ENCODE measurements at regions not wholly inside any gene's neighbourhood (a gene's known extent, or its start where the extent isn't known, plus 50 kb on each side); places are given as distances from the start of the nearest gene placed in this dataset.
"Not testable (repeated sequence)": the region's sequence is repeated elsewhere in the genome, so short reads cannot be mapped to it uniquely, and the experiment has no call there.

DNA sequence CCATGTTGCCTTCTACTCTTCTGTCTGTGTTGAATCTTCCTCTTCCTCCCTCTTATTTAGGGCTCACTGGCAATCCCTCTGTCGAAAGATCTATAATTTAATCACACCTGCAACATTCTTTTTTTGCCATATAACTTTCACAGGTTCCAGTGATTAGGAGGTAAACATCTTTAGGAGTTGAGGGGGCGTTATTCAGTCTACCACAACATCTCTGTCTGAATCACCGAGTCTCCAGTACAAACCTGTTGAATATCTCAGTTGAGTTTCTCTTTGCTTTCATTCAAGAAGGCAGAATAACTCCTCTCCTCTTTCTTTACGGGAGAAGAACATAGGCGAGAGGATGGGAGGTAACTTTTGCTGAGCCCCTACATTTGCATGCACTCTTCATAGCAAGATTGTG, 101.9 kb upstream of the CDC42BPA start:
- H3K4me3 ChIP-seq (ENCODE audit: low read depth, low read length): no peak overlapping the region
- DNase-seq (ENCODE audit: low read depth): no peak
- TF ChIP-seq, protein P1, sequence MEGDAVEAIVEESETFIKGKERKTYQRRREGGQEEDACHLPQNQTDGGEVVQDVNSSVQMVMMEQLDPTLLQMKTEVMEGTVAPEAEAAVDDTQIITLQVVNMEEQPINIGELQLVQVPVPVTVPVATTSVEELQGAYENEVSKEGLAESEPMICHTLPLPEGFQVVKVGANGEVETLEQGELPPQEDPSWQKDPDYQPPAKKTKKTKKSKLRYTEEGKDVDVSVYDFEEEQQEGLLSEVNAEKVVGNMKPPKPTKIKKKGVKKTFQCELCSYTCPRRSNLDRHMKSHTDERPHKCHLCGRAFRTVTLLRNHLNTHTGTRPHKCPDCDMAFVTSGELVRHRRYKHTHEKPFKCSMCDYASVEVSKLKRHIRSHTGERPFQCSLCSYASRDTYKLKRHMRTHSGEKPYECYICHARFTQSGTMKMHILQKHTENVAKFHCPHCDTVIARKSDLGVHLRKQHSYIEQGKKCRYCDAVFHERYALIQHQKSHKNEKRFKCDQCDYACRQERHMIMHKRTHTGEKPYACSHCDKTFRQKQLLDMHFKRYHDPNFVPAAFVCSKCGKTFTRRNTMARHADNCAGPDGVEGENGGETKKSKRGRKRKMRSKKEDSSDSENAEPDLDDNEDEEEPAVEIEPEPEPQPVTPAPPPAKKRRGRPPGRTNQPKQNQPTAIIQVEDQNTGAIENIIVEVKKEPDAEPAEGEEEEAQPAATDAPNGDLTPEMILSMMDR (IDR thresholded peaks at IDR 0.05; ENCODE audit: insufficient read depth, low read depth, low read length): no peak

DNA sequence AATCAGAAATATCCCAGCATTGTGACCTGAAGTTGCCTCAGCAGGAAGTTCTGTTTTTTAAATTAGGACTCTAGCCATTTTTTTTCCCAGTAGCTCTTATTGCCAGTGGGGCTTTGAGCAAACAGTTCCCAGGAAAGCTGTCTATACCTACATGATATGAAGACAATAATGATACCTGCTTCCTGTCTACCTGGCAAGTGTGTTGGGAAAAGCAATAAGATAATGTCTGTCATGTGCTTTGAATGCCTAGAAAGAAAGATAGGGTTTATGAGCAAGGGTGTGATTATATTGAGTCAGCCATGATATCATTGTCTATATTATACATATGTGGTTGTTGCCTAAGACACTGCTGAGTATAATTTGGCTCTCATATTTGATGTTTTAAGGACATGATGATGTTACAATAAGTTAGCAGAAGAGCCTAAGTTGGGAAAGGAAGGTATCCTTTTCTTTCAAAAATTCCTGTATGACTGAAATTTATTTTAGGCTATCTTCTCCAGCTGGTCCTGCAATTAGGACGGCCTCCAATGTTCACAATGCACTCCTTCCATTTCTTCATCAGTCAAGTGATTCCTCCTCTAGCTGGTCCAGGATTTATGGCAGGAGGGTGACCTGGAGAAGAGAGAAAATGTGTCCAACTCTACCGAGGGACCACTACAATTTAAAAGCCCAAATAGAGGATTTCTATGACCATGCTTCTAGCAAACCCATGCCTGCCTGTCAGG, 99.6 kb upstream of the CDC42BPA start:
- TF ChIP-seq, protein P1 (IDR thresholded peaks at IDR 0.05; ENCODE audit: insufficient read depth, low read depth, low read length): no peak
- no peak overlapping the region for H3K4me3 ChIP-seq (ENCODE audit: low read depth, low read length)
- no peak for DNase-seq (ENCODE audit: low read depth)

DNA sequence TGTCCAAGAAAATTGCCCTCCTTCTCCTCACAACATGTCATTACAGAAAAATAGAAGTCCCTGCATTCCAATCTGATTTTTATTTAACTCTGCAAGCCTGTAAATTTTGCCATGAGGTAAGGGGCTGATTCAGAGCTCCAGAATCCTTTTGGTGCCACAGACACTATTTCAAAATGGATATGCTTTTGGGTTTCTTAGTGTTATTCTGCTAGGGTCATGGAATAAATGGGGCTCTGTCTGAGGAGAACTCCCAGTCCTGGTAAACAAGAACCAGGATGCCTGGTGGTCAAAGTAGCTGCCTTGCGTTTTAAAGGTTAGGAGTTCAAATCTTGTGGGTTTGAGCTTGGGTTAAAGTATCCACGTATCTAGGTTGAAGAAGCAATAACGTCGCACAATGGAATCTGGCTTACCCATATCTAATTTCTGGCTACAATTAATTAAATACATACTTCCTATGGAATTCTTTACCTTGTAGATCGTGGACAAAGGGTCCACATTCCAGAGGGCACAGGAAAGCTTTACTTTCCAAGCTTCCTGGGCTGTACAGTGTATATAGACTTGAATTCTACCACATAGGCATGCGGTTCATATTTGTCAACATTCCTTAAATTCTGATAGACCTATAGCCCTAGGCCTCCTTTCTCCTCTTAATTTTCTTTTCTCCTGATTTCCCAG, 98.0 kb upstream of the CDC42BPA start:
- TF ChIP-seq, protein P1 (IDR thresholded peaks at IDR 0.05; ENCODE audit: insufficient read depth, low read depth, low read length): no peak
- no peak overlapping the region for H3K4me3 ChIP-seq (ENCODE audit: low read depth, low read length)
- peak; percentile 51 for DNase-seq (ENCODE audit: low read depth)

DNA sequence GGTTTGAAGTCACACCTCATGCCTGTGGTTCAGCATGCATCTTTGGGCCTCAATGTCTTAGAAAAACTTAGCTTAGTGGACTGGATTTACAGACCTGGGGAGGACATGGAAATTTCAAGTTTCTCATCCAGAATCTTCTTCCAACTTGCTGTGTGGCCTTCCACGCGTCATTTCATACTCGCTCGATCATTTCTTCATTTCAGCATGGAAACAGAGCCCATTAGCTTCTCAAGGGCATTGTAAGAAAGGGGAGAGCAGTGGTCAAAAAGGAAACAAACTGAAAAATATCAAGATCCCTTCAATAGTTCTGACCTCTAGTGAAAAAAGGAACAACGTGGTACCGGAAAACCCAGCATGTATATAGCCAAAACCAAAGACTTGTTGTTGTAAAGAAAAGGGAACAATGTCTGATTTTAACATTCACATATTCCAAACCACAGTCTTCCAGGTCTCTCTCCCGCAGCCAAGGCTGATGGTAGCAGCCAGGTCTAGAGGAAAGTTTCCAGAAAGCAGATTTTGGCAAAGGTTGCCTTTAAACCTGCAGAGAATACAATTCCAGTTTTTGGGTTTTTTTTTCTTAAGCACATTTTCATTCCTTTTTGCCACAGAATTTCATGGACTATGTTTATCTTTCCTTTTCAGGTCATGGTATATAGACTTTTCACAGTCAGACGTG, 97.0 kb upstream of the CDC42BPA start:
- no peak overlapping the region for H3K4me3 ChIP-seq (ENCODE audit: low read depth, low read length)
- TF ChIP-seq, protein P1 (IDR thresholded peaks at IDR 0.05; ENCODE audit: insufficient read depth, low read depth, low read length): no peak
- DNase-seq (ENCODE audit: low read depth): no peak

DNA sequence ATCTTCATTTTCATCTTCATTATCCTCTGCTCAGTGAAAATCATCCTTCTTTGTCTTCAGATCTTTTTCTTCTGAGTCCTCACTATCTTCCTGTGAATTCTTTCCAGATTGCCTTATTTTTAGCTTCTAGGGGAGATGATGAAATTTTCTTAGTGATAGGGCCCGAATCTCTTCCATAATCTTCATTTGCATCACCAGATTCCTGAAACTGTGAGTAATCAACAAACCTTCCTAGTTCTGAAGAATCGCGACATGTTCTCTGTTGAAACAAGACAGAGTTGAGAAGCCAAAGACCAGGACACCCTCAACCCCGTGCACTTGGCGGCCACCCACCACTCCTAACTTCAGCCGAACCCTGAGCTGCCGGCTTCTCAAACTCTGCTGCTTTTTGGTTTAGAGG, 92.8 kb upstream of the CDC42BPA start:
- peak; percentile 68 for DNase-seq (ENCODE audit: low read depth)
- no peak overlapping the region for H3K4me3 ChIP-seq (ENCODE audit: low read depth, low read length)
- TF ChIP-seq, protein P1 (IDR thresholded peaks at IDR 0.05; ENCODE audit: insufficient read depth, low read depth, low read length): no peak

DNA sequence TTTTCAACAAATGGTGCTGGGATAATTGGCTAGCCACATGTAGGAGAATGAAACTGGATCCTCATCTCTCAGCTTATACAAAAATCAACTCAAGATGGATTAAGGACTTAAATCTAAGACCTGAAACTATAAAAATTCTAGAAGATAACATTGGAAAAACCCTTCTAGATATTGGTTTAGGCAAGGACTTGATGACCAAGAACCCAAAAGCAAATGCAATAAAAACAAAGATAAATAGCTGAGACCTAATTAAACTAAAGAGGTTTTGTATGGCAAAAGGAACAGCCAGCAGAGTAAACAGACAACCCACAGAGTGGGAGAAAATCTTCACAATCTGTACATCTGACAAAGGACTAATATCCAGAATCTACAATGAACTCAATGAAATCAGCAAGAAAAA, 88.0 kb upstream of the CDC42BPA start:
- DNase-seq (ENCODE audit: low read depth); H3K4me3 ChIP-seq (ENCODE audit: low read depth, low read length): not testable (repeated sequence)

DNA sequence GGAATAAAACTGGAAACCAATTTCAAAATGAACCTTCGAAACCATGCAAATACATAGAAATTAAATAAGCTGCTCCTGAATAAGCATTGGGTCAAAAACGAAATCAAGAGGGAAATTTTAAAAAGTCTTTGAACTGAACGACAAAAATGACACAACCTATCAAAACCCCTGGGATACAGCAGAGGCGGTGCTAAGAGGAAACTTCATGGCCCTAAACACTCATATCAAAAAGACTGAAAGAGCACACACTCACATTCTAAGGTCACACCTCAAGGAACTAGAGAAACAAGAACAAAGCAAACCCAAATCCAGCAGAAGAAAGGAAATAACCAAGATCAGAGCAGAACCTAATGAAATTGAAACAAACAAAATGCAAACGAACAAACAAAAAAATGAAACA, 85.2 kb upstream of the CDC42BPA start:
- TF ChIP-seq, protein P1 (IDR thresholded peaks at IDR 0.05; ENCODE audit: insufficient read depth, low read depth, low read length): no peak
- DNase-seq (ENCODE audit: low read depth): no peak
- no peak overlapping the region for H3K4me3 ChIP-seq (ENCODE audit: low read depth, low read length)
